Adrenal gland (tissue), 9 donors: ENCODE measurements at regions not wholly inside any gene's neighbourhood (a gene's known extent, or its start where the extent isn't known, plus 50 kb on each side); places are given as distances from the start of the nearest gene placed in this dataset.

ENCODE experiments used
- DNase-seq, 7 donors: peaks; one replicate each; pipeline ENCODE4 v3.0.0-alpha.2; 2019 to 2020
- H3K27ac ChIP-seq, 5 donors: fragments of 200-600 bp; sonication (generic) in 4 of 5; 1 replicate in 3 of 5; 2 replicates in 2 of 5; pipeline versions ENCODE4 v1.5.1 to v1.8.0; 2016 to 2020; ENCODE audit warnings: mild to moderate bottlenecking in 1 of 5
- H3K27me3 ChIP-seq: fragments of 200-600 bp; 2 replicates; pipeline ENCODE4 v1.8.0; 2021
- H3K36me3 ChIP-seq, 2 donors: fragments of 200-600 bp; replicated peaks in 1 of 2; 1 replicate in 1 of 2; 2 replicates in 1 of 2; pipeline versions ENCODE4 v1.5.1 to v1.8.0; 2018 to 2022
- H3K4me1 ChIP-seq, 2 donors: fragments of 200-600 bp; replicated peaks in 1 of 2; 1 replicate in 1 of 2; 2 replicates in 1 of 2; pipeline versions ENCODE4 v1.5.1 to v1.8.0; 2018 to 2021
- H3K4me3 ChIP-seq, 4 donors: fragments of 200-600 bp; sonication (generic) in 3 of 4; one replicate each; pipeline ENCODE4 v1.5.1; 2016 to 2018
- H3K9me3 ChIP-seq, 3 donors: fragments of 200-600 bp; sonication (generic) in 1 of 3; replicated peaks in 1 of 3; 1 replicate in 2 of 3; 2 replicates in 1 of 3; pipeline versions ENCODE4 v1.5.1 to v1.8.0; 2016 to 2021
- CTCF ChIP-seq, 6 experiments: fragments of 450-650 bp in 4 of 6; fragments of 200-600 bp in 2 of 6; sonication (generic) in 1 of 6; IDR thresholded peaks; 1 replicate in 5 of 6; 2 replicates in 1 of 6; pipeline versions ENCODE4 v1.5.1 to v1.8.0; 2016 to 2021; ENCODE audit warnings: antibody characterized with exemption in 6 of 6, mild to moderate bottlenecking in 2 of 6, moderate library complexity in 1 of 6
- POLR2A ChIP-seq, 2 donors: fragments of 450-650 bp; IDR thresholded peaks; one replicate each; pipeline ENCODE4 v1.6.1; 2017; ENCODE audit warnings: antibody characterized with exemption in 2 of 2, mild to moderate bottlenecking in 2 of 2, moderate library complexity in 1 of 2
- WGBS, 4 donors: extraction: QIAGEN DNeasy Blood & Tissue Kit in 2 of 4; methylation state at CpG; one replicate each; pipeline versions ENCODE4 v1.1.5 to v1.1.7; 2013 to 2017; 5-methylcytosine and 5-hydroxymethylcytosine counted together
- intact Hi-C, 2 donors: fragments of 100-400 bp; cut with DNase I; formaldehyde crosslinking; loops; one replicate each; pipeline versions ENCODE4 v1.14.1 to v1.15.0; 2022 to 2023
- donor health status: healthy with polysubstance abuse.
- donor health status: Bipolar disorder and iron deficiency.
- donor health status: DM: yes; HTN: yes; CAD: no.
- donor health status: DM: no; HTN: no; CAD: no.
- donor health status: DM: no; HTN: no; CAD: no.

- WGBS, 4 donors = 88 to 94% (median 90%) methylated on average over 2 of the region's 2 CpGs
- Histone ChIP-seq H3K36me3 (no peaks in the 10 kb centered on the region), H3K4me1 (no peaks in the 10 kb centered on the region), H3K27ac (no peak overlapping the region), H3K27me3 (no peaks in the 10 kb centered on the region), H3K9me3 (no peaks in the 10 kb centered on the region), H3K4me3 (no peak overlapping the region)
- no peak for DNase-seq
- intact Hi-C loops = no loop called here
- TF ChIP-seq CTCF (IDR thresholded peaks at IDR 0.05) (no peak), POLR2A (IDR thresholded peaks at IDR 0.05) (no peak)
These were observed 369.1 kb upstream of the MARCKS start for GRCh38 chr6:113488061-113488460.

GRCh38 chr6:113488812-113489685, 368.1 kb upstream of the MARCKS start:
- H3K27ac ChIP-seq = no peak overlapping the region

GRCh38 chr6:113489952-113490746, 367.0 kb upstream of the MARCKS start:
- Histone ChIP-seq H3K27ac (no peak overlapping the region), H3K4me1 (no peaks in the 10 kb centered on the region), H3K4me3 (no peak overlapping the region), H3K36me3 (no peaks in the 10 kb centered on the region), H3K9me3 (no peaks in the 10 kb centered on the region), H3K27me3 (no peaks in the 10 kb centered on the region)
- intact Hi-C loops = no loop called here
- no peak for DNase-seq
- 60 to 88% (median 85%) methylated on average over 1 of the region's 1 CpG for WGBS, 4 donors
- TF ChIP-seq CTCF (IDR thresholded peaks at IDR 0.05) (no peak), POLR2A (IDR thresholded peaks at IDR 0.05) (no peak)

More at GRCh38 chr6:113488812-113489685, 368.1 kb upstream of the MARCKS start:
- no peaks in the 10 kb centered on the region for H3K27me3 ChIP-seq
- no peaks in the 10 kb centered on the region for H3K36me3 ChIP-seq
- no peak for DNase-seq
- TF ChIP-seq POLR2A (IDR thresholded peaks at IDR 0.05) (no peak), CTCF (IDR thresholded peaks at IDR 0.05) (no peak)
- H3K4me1 ChIP-seq = no peaks in the 10 kb centered on the region
- H3K4me3 ChIP-seq = no peak overlapping the region
- intact Hi-C loops = no loop called here
- H3K9me3 ChIP-seq = no peaks in the 10 kb centered on the region
- 69 to 76% (median 71%) methylated on average over 4 of the region's 4 CpGs for WGBS, 4 donors

GRCh38 chr6:113491376-113491775, 365.8 kb upstream of the MARCKS start:
- Histone ChIP-seq H3K27ac (no peak overlapping the region), H3K36me3 (no peaks in the 10 kb centered on the region), H3K9me3 (no peaks in the 10 kb centered on the region), H3K4me3 (no peak overlapping the region), H3K27me3 (no peaks in the 10 kb centered on the region), H3K4me1 (no peaks in the 10 kb centered on the region)
- intact Hi-C loops = no loop called here
- TF ChIP-seq POLR2A (IDR thresholded peaks at IDR 0.05) (no peak), CTCF (IDR thresholded peaks at IDR 0.05) (no peak)
- 71 to 79% (median 73%) methylated on average over 3 of the region's 3 CpGs for WGBS, 4 donors
- no peak for DNase-seq
